Sciatic nerve (tissue), 2 donors: ENCODE measurements at regions not wholly inside any gene's neighbourhood (a gene's known extent, or its start where the extent isn't known, plus 50 kb on each side); places are given as distances from the start of the nearest gene placed in this dataset.
"Not testable (repeated sequence)": the region's sequence is repeated elsewhere in the genome, so short reads cannot be mapped to it uniquely, and the experiment has no call there.

Experiments used
- ATAC-seq: fragments of 200-7000 bp; cut with Tn5 transposase; one replicate; pipeline ENCODE4 v1.9.1; 2020; ENCODE audit warnings: mild to moderate bottlenecking, moderate library complexity
- DNase-seq: peaks from one replicate; pipeline ENCODE4 v3.0.0-alpha.2; 2020; ENCODE audit warnings: low spot score
- intact Hi-C: fragments of 100-400 bp; cut with DNase I; formaldehyde crosslinking; loops from one replicate; pipeline ENCODE4 v1.14.2; 2022
- donor health status: DM: no; HTN: no; CAD: no.
- donor health status: DM: no; HTN: no; CAD: no.

DNA sequence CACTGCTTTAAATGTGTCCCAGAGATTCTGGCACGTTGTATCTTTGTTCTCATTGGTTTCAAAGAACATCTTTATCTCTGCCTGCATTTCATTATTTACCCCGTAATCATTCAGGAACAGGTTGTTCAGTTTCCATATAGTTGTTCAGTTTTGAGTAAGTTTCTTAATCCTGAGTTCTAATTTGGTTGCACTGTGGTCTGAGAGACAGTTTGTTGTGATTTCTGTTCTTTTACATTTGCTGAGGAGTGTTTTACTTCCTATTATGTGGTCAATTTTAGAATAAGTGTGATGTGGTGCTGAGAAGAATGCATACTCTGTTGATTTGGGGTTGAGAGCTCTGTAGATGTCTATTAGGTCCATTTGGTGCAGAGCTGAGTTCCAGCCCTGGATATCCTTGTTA lies 148.1 kb downstream of the VSIG4 start:
- DNase-seq, ATAC-seq, intact Hi-C loops: not testable (repeated sequence)

DNA sequence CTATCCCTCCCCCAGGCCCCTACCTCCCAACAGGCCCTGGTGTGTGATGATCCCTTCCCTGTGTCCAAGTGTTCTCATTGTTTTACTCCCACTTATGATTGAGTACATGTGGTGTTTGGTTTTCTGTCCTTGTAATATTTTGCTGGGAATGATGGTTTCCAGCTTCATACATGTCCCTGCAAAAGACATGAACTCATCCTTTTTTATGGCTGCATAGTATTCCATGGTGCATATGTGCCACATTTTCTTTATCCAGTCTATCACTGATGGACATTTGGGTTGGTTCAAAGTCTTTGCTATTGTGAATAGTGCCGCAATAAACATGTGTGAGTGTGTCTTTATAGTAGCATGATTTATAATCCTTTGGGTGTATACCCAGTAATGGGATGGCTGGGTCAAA lies 151.7 kb downstream of the VSIG4 start:
- intact Hi-C loops: not testable (repeated sequence)

DNA sequence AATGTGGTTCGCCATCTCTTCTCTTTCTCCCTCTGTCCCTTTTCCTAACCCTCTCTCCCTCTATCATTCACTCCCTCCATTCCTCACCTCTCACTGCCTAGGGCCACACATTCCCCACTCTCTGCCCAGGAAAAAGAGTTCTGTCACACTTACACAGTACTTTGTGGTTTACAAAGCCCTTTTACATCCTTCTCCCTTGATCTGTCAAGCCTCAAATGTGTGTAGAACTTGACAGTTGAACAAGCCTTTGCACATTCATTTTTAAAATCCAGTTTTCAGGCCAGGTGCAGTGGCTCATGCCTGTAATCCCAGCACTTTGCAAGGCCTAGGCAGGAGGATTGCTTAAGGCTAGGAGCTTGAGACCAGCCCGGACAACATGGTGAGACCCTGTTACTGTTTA lies 156.3 kb downstream of the VSIG4 start:
- intact Hi-C loops: no loop called here
- DNase-seq (no peak), ATAC-seq (no peak)

More for the DNA sequence above, 151.7 kb downstream of the VSIG4 start:
- DNase-seq, ATAC-seq: not testable (repeated sequence)

DNA sequence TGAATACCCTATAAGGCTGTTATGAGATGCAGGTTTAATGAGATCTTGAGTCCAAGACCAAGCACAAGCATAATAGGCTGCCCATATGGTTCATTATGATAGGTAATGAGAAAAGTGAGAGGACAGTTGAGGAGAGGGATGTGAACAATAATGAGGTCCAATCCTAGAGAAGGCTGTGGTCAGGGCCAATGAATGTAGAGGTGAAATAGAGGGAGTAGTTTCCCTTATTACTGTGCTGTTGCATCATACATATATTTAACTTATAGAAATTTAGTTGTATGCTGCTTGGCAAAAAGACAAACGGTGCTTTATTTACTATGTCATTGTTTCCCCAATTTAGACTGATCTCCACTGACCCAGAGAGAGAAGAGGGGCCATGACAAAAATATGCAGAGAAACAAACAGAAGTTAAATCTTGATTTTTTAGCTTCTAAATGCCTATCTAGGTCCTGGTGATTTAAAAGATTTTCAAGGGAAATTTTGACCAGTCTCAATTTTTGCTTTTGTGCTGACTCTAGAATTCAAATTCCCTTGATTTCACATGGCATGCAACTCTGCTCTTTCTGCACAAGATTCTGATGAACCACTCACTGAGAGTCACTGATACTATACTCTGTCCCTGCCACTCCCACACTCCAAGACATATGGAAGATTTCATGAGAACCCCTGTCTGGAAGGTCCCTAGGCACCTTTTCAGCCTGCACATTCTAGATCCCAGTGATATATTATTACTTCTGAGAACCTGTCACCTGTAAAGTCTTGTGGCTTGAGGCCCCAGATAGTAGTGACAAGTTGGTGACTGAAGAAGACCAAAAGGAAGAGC lies 159.7 kb downstream of the VSIG4 start:
- intact Hi-C loops: no loop called here

DNA sequence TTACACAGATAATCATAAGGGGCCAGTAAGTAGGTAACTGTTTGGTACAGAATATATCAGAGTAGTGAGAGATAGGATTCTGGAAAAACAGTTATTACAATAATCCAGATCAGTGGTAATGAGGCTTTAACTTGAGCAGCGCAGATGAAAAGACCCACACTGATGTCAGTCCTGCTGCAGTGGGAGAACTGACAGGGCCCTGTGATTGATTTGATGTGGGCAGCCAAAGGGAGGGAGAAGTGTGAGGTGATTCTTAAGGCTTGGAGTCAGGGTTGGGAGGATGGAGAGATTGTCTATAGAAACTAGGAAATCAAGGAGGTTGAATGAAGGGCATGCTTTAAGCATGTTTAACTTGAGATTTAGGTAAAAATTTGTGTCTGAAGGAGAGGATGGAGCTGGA lies 161.4 kb downstream of the VSIG4 start:
- intact Hi-C loops: no loop called here
- ATAC-seq (no peak), DNase-seq (no peak)

More for the DNA sequence above, 159.7 kb downstream of the VSIG4 start:
- DNase-seq (no peak), ATAC-seq (no peak)

DNA sequence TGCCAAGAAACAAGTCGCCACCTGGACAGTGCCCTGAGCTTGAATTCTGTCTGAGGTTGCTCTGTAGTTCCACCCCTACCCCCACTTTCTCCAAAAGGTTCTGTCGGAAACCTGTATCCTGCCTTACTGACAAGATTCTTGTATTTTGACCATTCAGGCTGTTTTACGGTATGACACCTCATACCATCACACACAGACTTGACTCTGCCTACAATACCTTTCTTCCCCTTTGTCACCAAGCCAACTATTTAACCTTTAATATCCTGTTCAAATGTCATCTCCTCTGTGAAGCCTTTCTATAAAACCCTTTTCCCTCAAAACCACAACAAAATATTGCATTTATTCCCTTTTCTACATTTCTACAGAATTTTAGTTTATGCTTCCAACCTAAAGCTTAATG lies 161.9 kb downstream of the VSIG4 start:
- intact Hi-C loops: no loop called here
- ATAC-seq (no peak), DNase-seq (no peak)

DNA sequence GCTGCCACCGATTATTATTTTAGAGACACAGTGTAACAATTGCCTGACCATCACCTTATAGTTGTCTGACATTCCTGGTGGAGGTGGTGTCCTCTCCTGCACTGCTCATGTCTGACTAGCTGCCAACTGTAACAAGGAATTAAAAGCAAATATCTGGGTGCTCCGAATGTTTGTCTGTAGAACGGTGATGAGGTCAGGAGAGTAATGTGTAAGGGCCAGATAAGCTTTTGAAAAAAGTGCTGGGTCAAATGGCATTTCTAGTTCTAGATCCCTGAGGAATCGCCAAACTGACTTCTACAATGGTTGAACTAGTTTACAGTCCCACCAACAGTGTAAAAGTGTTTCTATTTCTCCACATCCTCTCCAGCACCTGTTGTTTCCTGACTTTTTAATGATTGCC lies 164.3 kb downstream of the VSIG4 start:
- intact Hi-C loops, DNase-seq, ATAC-seq: not testable (repeated sequence)

DNA sequence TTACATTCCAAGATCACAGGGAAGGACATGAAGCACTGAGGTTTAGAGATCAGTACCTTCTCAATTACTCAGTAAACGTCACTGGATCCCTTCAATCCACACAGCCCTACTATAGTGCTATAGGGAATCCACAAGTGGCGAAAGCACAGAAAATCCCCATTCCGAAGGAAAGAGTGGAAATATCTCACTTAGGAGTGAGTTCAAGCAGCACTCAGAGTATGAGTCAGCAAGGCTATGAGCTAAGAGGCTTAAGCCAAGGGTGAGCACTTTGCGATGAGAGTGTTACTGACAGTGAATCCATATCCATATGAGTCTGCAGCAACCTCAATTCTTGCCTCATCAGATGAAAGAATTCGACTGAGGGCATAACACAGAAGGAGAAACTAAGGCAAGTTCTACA lies 165.1 kb downstream of the VSIG4 start:
- intact Hi-C loops: no loop called here
- DNase-seq: no peak
- ATAC-seq: no peak

DNA sequence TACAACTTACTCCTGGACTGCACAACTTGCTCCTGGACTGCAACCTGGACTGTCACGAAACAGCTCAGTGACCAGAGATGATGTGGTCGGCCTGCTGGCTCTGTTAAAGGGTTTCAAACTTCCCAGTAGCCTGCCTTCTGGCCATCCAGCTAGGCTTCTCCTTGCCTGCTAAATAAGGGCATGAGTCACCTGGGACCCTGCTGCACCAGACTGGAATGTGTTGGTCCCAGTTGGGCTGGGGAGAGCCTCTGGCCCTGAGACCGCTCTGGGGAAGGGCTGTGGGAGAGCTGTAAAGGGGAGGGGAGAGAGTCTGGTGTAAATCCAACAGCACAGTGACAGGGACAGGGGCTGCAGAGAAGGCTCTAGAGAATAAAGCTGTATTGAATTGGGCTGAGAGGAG lies 165.8 kb downstream of the VSIG4 start:
- ATAC-seq (no peak), DNase-seq (no peak)
- intact Hi-C loops: no loop called here

DNA sequence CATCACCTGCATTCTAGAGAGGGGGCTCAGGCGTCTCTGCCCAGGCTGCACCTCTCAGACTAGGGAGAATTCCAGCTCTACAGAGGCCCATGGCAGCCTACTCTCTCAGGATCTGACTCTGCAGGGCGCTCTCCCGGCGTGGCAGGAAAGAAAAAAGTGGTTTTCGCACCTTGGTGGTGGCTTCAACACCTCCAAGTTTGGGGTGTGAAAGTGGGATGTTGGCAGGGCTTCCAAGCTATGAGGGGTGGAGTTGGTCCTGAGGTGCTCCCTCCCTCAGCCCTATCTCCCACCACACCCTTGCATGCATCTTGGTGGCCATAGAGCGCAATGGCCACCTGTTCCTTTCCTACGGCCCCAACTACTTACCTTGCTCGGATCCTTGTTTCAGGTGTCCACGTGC lies 166.5 kb downstream of the VSIG4 start:
- intact Hi-C loops: no loop called here
- ATAC-seq (no peak), DNase-seq (no peak)

DNA sequence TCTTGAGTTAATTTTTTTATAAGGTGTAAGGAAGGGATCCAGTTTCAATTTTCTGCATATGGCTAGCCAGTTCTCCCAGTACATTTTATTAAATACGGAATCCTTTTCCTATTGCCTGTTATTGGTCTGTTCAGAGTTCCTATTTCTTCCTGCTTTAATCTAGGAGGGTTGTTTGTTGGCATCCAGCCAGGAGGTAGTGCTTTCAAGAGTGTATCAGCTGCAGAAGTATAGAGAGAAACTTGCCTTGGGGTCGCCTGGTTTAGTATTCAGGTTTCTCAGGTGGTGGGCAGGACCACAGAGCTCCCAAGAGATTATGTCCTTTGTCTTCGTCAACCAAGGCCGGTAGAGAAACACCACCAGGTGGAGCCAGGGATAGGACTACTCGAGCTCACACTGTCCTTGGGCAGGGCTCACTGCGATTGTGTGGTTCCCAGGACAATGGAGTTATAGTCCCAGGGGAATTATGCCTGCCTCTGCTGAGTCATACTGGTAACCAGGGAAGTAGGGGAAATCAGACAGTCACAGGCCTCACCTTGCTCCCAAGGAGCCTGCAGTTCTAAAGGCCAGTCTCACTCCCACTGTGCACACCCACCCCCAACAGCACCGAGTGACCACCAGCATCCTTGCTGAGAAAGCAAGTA lies 168.1 kb downstream of the VSIG4 start:
- DNase-seq (no peak), ATAC-seq (no peak)
- intact Hi-C loops: no loop called here

DNA sequence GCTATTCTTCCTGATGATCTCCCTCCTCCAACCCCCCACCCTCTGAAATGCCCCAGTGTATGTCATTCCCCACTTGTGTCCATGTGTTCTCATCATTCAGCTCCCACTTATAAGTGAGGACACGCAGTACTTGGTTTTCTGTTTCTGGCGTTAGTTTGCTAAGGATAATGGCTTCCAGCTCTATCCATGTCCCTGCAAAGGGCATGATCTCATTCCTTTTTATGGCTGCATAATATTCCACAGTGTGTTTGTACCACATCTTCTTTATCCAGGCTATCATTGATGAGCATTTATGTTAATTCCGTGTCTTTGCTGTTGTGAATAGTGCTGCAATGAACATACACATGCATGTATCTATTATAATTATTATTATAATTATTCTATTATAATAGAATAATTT lies 169.3 kb downstream of the VSIG4 start:
- ATAC-seq, DNase-seq, intact Hi-C loops: not testable (repeated sequence)

DNA sequence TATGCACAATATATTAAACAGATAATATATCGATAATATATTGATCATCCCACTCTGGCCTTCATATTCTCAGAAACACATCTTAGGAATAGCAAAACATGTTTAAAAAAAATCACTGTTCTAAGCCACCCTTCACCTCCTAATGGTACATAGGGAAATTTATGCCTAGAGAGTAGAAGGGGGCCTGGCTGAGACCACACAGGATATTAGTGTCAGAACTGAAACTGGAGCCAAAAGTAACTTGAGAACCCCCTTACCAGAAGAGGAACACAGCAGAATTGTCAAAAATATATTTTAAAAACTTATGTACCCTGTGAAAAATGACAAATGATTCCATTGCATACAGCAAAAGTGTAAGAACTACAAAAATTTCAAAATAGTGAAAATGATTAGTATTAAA lies 173.1 kb downstream of the VSIG4 start:
- ATAC-seq (no peak), DNase-seq (no peak)
- intact Hi-C loops: no loop called here

DNA sequence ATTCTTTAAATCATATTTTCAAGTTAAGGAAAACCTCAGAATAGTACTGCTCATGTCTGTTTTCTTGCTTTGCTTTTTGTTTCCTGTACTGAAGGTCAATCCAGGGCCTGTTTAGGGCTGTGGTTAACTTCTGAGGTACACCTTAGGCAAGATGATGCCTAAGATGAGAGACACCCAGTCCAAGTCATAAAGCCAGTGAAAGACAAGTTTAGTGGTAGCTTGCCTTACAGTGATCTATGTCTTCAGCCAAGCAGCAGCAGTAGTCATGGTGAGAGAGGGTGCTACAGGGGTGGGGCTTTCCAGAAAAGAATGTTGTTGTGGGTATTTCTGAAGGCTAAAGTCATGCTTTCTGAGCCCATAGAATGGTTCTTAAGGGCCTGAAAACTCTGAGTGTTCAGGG lies 173.7 kb downstream of the VSIG4 start:
- no peak for ATAC-seq
- intact Hi-C loops: no loop called here
- no peak for DNase-seq

DNA sequence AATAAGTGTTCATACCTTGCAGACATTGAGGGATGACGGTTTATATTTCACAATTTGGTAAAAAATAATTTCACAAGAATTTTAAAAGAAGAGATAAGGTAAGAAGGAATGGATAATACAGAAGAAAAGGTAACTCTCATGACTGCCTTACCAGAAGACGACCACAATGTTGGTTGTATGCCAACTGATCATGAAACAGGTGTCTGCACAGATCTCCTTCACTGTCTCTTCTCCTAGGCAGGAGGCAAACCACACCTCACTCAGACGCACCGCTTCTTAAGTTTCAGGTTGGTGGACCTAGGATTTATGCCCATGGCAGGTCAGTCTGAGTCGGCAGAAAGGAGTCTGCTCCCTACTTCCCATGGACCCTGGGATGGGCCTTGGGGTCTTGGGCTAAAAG lies 177.2 kb downstream of the VSIG4 start:
- DNase-seq: no peak
- intact Hi-C loops: no loop called here
- ATAC-seq: no peak

DNA sequence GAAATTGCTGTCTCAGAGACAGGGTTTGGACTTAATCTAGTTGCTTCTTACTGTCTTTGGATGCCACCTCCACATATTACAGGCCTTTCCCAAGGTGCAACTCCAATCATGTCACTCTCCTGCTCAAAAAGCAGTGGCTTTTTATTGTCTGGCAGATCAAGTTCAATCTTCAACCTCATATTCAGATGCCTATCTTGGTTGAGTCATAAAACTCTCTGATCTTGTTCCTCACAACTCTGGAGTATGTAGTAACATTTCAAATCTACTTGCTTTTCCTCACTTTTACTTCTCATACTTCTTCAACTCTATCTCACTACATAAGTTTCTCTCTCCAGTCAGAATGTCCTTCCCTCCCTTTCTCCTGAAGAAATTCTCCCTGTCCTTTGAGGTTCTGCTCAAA lies 180.6 kb downstream of the VSIG4 start:
- ATAC-seq (no peak), DNase-seq (no peak)
- intact Hi-C loops: no loop called here

DNA sequence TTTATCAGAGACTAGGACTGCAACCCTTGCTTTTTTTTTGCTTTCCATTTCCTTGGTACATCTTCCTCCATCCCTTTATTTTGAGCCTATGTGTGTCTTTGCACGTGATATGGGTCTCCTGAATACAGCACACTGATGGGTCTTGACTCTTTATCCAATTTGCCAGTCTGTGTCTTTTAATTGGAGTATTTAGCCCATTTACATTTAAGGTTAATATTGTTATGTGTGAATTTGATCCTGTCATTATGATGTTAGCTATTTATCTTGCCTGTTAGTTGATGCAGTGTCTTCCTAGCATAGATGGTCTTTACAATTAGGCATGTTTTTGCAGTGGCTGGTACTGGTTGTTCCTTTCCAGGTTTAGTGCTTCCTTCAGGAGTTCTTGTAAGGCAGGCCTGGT lies 185.4 kb downstream of the VSIG4 start:
- intact Hi-C loops: not testable (repeated sequence)

DNA sequence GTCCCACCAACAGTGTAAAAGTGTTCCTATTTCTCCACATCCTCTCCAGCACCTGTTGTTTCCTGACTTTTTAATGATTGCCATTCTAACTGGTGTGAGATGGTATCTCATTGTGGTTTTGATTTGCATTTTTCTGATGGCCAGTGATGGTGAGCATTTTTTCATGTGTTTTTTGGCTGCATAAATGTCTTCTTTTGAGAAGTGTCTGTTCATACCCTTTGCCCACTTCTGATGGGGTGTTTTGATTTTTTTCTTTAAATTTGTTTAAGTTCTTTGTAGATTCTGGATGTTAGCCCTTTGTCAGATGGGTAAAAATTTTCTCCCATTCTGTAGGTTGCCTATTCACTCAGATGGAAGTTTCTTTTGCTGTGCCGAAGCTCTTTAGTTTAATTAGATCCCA lies 183.9 kb downstream of the MSN start:
- intact Hi-C loops, ATAC-seq, DNase-seq: not testable (repeated sequence)

More for the DNA sequence above, 185.4 kb downstream of the VSIG4 start:
- not testable (repeated sequence) for ATAC-seq, DNase-seq

DNA sequence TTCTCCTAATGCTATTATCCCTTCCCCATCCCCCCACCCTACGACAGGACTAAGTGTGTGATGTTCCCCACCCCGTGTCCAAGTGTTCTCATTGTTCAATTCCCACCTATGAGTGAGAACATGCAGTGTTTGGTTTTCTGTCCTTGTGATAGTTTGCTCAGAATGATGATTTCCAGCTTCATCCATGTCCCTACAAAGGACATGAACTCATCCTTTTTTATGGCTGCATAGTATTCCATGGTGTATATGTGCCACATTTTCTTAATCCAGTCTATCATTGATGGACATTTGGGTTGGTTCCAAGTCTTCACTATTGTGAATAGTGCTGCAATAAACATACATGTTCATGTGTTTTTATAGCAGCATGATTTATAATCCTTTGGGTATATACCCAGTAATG lies 183.4 kb downstream of the MSN start:
- intact Hi-C loops, DNase-seq, ATAC-seq: not testable (repeated sequence)

DNA sequence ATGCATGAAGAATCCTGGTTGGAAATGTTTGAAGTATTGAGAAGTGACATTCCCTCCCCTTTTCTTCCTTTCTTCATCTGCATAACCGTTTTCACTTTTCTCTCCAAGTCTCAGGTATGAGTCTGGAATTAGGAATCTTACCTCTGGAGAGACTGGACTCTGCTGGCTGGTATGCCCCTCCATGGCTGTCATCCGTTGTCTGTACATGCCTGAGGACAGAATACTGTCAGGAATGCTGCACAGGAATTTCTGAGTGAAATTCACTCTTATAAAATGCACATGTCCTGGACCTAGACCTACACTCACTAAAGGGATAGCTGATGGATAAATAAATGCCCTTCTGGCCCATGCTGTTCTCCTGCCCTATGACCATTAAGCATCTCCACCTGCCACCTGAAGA lies 179.5 kb downstream of the MSN start:
- no peak for DNase-seq
- intact Hi-C loops: no loop called here
- ATAC-seq: no peak
